GM12875 (cell line): ENCODE measurements at regions not wholly inside any gene's neighbourhood (a gene's known extent, or its start where the extent isn't known, plus 50 kb on each side); places are given as distances from the start of the nearest gene placed in this dataset.

ENCODE experiments used
- H3K4me3 ChIP-seq: one replicate; pipeline ENCODE4 v1.5.1; 2011; ENCODE audit warnings: low read depth, low read length, control low read depth
- TF ChIP-seq, protein P1 (sequence below): IDR thresholded peaks from 2 replicates; pipeline ENCODE4 v1.5.1; 2011; ENCODE audit warnings: low read depth, mild to moderate bottlenecking, control low read depth, inconsistent platforms, low read length, moderate library complexity, borderline replicate concordance; ENCODE audit not compliant: insufficient read depth

DNA sequence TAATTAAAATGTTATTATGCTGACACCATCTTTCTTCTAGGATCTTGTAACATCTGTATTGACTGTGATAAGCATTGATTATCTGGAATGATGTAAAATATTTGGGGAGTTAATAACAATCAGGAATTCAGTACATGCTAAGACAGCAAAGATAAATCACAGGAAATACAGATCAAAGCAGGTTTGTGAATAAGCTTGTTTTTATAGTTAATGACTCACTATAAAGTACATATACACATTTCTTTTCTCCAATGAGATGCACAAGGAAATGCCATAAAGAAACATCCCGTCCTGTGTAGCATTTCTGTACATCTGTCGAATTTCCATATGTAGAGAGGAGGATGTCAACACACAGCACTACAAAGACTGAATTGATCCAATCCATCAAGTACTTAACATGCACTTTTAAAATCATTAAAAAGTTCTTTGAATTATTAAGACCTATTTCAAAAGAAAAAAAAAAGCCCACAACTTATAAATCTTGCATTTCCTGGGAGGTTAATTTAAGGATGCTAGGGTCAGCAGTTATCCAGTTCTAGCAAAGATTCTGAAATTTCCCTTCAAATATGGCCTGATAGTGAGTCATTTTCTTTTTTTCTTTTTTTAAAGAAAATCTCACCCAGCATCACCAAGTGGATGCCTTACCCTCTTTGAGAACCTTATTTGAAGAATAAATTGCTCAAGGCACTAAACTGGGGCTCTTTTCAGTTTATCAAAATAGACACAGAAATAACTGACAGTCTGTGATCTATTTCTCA, 243.2 kb upstream of the NR5A2 start:
- TF ChIP-seq, protein P1, sequence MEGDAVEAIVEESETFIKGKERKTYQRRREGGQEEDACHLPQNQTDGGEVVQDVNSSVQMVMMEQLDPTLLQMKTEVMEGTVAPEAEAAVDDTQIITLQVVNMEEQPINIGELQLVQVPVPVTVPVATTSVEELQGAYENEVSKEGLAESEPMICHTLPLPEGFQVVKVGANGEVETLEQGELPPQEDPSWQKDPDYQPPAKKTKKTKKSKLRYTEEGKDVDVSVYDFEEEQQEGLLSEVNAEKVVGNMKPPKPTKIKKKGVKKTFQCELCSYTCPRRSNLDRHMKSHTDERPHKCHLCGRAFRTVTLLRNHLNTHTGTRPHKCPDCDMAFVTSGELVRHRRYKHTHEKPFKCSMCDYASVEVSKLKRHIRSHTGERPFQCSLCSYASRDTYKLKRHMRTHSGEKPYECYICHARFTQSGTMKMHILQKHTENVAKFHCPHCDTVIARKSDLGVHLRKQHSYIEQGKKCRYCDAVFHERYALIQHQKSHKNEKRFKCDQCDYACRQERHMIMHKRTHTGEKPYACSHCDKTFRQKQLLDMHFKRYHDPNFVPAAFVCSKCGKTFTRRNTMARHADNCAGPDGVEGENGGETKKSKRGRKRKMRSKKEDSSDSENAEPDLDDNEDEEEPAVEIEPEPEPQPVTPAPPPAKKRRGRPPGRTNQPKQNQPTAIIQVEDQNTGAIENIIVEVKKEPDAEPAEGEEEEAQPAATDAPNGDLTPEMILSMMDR = no peak
- H3K4me3 ChIP-seq = no peak overlapping the region

DNA sequence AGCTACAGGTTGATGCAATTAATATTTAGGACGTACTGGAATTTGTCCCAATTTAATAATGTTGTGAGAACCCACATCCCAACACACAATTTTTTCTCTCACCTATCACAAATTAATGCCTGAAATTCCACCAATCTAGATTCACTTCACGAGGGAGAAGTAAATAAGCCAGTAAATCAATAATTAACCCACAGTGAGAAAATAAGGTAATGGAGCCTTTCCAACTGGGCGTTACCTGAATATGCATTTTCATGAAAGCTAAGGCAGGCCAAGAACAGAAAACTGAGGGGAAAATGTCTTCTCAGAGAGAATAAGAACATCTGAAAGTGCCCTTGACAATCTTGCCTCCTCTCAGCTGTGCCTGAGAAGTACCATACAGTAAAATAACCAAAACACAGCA, 240.8 kb upstream of the NR5A2 start:
- H3K4me3 ChIP-seq = no peak overlapping the region
- TF ChIP-seq, protein P1 = no peak

DNA sequence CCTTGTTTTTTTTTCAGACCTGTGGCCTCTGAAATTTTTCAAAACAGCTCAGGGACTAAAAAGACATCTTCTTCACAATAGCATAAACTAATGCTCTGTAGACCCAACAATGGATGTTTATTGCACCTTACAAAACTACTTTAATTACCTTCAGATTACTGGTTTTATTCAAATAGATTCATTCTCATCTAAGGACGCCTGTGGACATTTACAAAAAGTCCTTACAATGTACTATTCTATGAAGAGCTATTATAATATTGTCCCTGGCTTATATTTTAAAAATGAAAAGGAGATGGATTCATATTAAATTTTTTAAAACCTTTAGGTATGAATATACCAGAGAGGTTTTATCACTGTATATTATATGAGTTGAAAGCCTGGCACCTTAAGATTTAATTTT, 238.4 kb upstream of the NR5A2 start:
- H3K4me3 ChIP-seq = no peak overlapping the region
- TF ChIP-seq, protein P1 = no peak

GRCh38 chr1:199791495-199791894, 236.0 kb upstream of the NR5A2 start:
- TF ChIP-seq, protein P1 = no peak
- no peak overlapping the region for H3K4me3 ChIP-seq

DNA sequence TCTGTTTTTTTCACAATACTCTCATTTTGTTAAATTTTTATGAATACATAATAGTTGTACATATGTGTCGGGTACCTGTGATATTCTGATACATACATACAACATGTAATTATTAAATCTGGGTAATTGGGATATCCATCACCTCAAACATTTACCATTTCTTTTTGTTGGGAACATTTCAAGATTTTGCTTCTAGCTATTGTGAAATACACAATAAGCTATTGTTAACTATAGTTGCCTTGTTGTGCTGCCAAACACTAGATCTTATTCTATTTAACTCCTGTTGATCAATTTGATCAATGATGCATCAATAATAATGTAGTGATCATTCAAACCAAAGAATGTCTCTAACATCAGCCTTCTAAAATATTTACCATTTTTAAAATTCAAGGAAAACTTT, 234.6 kb upstream of the NR5A2 start:
- H3K4me3 ChIP-seq = no peak overlapping the region
- TF ChIP-seq, protein P1 = no peak

DNA sequence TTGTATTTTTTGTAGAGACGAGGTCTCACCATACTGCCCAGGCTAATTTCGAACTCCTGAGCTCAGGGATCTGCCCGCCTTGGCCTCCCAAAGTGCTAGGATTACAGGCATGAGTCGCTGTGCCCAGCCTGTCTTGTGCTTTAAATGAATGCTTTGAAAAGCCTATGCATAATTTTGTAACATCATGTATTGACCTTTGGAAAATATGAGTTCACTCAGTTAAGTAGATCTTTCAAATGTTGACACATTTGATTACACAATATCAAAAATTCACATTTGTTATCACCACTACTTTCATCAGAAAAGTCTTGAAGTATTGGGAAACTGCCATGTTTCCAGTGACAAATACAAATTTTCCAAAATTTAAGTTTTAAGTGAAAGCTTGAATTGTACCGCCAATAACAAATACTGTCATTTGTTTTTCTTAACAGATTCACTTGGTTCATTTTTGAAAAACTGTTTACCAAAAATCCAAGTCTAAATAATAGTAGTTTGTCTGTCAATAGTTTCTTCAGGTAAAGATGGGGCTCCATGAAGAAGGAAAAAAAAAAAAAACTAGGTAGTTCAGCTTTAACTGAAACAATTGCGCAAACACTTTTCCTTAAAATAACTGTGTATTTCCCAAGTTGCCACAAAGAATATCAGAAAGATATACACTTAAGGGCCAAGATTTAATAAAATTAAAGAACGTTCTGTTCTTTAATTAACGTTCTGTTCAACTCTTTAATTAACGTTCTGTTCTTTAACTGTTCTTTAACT, 233.2 kb upstream of the NR5A2 start:
- H3K4me3 ChIP-seq = no peak overlapping the region
- TF ChIP-seq, protein P1 = no peak

DNA sequence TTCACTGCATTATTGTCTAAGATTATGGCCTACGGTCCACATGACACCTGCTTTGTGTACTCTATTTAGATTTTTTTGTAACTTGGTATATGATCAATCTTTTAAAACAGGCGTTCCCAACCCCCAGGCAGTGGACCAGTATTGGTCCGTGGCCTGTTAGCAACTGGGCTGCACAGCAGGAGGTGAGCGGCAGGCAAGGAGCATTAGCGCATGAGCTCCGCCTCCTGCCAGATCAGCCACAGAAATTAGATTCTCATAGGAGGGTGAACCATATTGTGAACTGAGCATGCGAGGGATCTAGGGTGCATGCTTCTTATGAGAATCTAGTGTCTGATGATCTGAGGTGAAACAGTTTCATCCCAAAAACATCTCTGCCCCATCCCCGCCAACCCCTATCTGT, 228.4 kb upstream of the NR5A2 start:
- no peak overlapping the region for H3K4me3 ChIP-seq
- TF ChIP-seq, protein P1 = no peak
